ENCODE measurements at regions not wholly inside any gene's neighbourhood (a gene's known extent, or its start where the extent isn't known, plus 50 kb on each side); places are given as distances from the start of the nearest gene placed in this dataset.

DNA sequence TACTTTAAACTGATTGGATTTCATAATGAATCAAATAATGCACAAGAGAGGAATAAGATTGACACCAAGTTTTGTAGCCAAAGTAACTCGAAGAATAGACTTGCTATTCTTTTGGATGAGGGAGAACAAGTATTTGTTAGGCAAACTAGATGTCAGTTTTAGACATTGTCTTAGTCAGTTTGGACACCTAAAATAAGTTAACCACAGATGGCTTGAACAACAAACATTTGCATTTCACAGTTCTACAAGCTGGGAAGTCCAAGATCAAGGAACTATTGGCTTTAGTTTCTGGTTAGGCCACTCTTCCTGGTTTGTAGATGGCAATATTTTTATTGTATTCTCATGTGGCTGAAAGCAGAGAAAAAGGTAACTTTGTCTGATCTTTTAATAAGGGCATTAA is 61.3 kb upstream of the OSTN start:
- Mint-ChIP-seq H3K4me1 (no peaks in the 10 kb centered on the region), H3K27me3 (ENCODE audit: low read depth) (no peaks in the 10 kb centered on the region; the same call in 1 of the 2 replicates), H3K9me3 (no peaks in the 10 kb centered on the region), H3K27ac (no peak overlapping the region), H3K36me3 (no peaks in the 10 kb centered on the region), H3K4me3 (no peak overlapping the region)
- ATAC-seq (no peak), DNase-seq (ENCODE audit: low spot score) (no peak)
- ChIA-PET POLR2A (no interaction called here), CTCF (no interaction called here)
- TF ChIP-seq ATF1 (CRISPR knock-in tag; IDR thresholded peaks at IDR 0.05) = no peak
- TF ChIP-seq, protein P1, sequence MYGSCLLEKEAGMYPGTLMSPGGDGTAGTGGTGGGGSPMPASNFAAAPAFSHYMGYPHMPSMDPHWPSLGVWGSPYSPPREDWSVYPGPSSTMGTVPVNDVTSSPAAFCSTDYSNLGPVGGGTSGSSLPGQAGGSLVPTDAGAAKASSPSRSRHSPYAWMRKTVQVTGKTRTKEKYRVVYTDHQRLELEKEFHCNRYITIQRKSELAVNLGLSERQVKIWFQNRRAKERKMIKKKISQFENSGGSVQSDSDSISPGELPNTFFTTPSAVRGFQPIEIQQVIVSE (CRISPR knock-in tag; IDR thresholded peaks at IDR 0.05; ENCODE audit: borderline replicate concordance) = no peak
- no peak for TF ChIP-seq CBFB (CRISPR knock-in tag; IDR thresholded peaks at IDR 0.05; ENCODE audit: low read depth)
- TF ChIP-seq AR (CRISPR knock-in tag; IDR thresholded peaks at IDR 0.05) = no peak
- TF ChIP-seq PRDM15 (CRISPR knock-in tag; IDR thresholded peaks at IDR 0.05) = no peak
- no peak for TF ChIP-seq TEAD1 (CRISPR knock-in tag; IDR thresholded peaks at IDR 0.05)
- TF ChIP-seq, protein P2, sequence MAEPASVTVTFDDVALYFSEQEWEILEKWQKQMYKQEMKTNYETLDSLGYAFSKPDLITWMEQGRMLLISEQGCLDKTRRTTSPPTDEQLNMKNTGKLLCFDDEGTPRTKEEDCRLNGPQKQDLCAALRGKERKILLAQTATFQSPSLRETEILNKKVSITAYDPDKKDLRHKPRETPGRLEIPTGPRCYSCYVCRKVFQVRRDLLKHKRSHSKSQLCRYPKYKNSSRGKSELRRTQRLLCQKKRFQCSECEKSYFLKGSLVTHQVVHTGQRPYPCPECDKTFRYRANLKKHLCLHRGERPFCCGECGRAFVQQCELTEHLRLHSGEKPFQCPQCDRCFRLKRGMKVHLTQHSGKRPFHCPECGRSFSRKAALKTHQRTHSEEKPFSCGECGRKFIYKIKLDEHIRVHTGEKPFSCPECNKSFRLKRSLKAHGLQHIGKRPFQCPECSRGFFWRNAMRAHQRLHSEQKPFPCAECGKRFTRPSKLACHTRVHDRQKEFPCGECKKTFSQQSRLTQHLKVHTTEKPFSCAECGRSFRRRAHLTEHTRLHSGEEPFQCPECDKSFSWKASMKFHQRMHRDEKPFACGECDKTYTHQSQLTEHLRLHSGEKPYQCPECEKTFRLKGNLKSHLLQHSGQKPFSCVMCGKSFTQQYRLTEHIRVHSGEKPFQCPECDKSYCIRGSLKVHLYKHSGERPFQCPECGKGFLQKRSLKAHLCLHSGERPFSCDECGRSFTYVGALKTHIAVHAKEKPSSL (CRISPR knock-in tag; conservative IDR thresholded peaks at IDR 0.05) = no peak
- TF ChIP-seq GRHL2 (CRISPR knock-in tag; IDR thresholded peaks at IDR 0.05; ENCODE audit: insufficient replicate concordance, severe bottlenecking) = no peak
- no peak for TF ChIP-seq ZNF232 (CRISPR knock-in tag; IDR thresholded peaks at IDR 0.05)
- TF ChIP-seq, protein P3, sequence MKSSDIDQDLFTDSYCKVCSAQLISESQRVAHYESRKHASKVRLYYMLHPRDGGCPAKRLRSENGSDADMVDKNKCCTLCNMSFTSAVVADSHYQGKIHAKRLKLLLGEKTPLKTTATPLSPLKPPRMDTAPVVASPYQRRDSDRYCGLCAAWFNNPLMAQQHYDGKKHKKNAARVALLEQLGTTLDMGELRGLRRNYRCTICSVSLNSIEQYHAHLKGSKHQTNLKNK (CRISPR knock-in tag; IDR thresholded peaks at IDR 0.05) = no peak

DNA sequence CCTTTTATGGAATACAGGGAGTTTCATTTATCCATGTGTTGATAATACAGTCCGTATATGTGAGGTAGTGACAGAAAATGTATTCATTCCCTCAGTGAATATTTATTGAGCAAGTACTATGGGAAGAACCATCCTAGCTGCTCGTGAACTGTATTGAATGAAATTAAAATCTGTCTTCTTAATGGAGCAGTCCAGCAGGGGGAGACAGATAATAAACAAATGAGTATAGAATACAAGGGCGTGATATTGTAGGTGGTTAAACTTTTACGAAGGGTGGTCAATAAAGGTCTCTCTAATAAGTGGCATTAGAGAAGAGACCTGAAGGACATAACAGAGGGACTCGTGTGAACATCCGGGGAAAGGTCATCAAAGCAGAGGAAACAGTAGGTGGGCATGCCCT is 62.7 kb upstream of the OSTN start:
- ATAC-seq (peak; percentile 51; the same call in 1 of the 2 replicates), DNase-seq (ENCODE audit: low spot score) (no peak)
- no peaks in the 10 kb centered on the region for H3K4me1 Mint-ChIP-seq
- no peaks in the 10 kb centered on the region; the same call in 1 of the 2 replicates for H3K27me3 Mint-ChIP-seq (ENCODE audit: low read depth)
- no peak overlapping the region for H3K4me3 Mint-ChIP-seq
- H3K9me3 Mint-ChIP-seq = no peaks in the 10 kb centered on the region
- no peak for TF ChIP-seq SMAD3 (CRISPR knock-in tag; IDR thresholded peaks at IDR 0.05; ENCODE audit: borderline replicate concordance)
- 0 out of 2 replicates have a peak, but pooled peaks have one; percentile 27 for TF ChIP-seq CTCF (IDR thresholded peaks at IDR 0.05)
- H3K36me3 Mint-ChIP-seq = no peaks in the 10 kb centered on the region
- ChIA-PET CTCF (interaction anchor here (0.6 to 1.0 kb wide), 7 partner anchors 64 to 1501 kb away, joined by 3 to 4 read pairs (median 3); no protein-coding TSS in a partner anchor), POLR2A (interaction anchor here (0.7 kb wide), 1 partner anchor 677 kb away, joined by 6 read pairs; no protein-coding TSS in a partner anchor)
- H3K27ac Mint-ChIP-seq = no peak overlapping the region
